Thyroid gland (tissue), 4 donors: ENCODE measurements at regions not wholly inside any gene's neighbourhood (a gene's known extent, or its start where the extent isn't known, plus 50 kb on each side); places are given as distances from the start of the nearest gene placed in this dataset.

Source experiments
- CTCF ChIP-seq, 6 experiments: fragments of 200-600 bp in 3 of 6; fragments of 450-650 bp in 3 of 6; sonication (generic) in 3 of 6; IDR thresholded peaks; one replicate each; pipeline ENCODE4 v1.5.1; 2016 to 2019; ENCODE audit warnings: antibody characterized with exemption in 6 of 6, mild to moderate bottlenecking in 2 of 6, inconsistent platforms in 1 of 6, moderate library complexity in 1 of 6
- POLR2A ChIP-seq, 2 donors: fragments of 450-650 bp; IDR thresholded peaks; one replicate each; pipeline ENCODE4 v1.6.1; 2017; ENCODE audit warnings: antibody characterized with exemption in 2 of 2, mild to moderate bottlenecking in 2 of 2, moderate library complexity in 1 of 2

GRCh38 chr18:78150590-78150989 is 829.0 kb upstream of the SALL3 start:
- TF ChIP-seq CTCF (IDR thresholded peaks at IDR 0.05) (no peak), POLR2A (IDR thresholded peaks at IDR 0.05) (no peak)
